ENCODE measurements at regions not wholly inside any gene's neighbourhood (a gene's known extent, or its start where the extent isn't known, plus 50 kb on each side); places are given as distances from the start of the nearest gene placed in this dataset.

DNA sequence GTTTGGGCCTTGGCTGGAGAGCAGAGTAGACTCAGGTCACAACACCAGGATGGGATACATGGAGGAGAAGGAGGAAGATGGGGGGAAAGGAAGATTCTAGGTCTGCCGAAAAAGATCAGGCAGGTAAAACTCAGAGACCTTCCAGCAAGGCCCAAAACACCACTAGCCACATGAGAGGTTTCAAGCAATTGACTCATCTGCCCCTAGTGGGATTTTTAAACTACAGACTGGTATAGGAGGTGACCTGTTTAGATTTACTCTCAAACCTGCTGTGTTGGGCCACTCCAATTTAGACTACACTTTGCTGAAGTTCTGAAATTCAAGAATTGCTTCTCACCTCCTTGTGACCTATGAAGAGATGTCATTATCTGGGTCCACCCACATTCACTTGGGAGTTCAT is 236.9 kb upstream of the SASH1 start:
- H3K9ac ChIP-seq (ENCODE audit: low read depth, low read length): no peak overlapping the region
- no peak overlapping the region for H2BK5ac ChIP-seq (ENCODE audit: low read depth, low read length, poor library complexity, severe bottlenecking)
- no TSS peak for BruUV-seq (replicated peaks)
- no peaks in the 10 kb centered on the region for H3K36me3 ChIP-seq (ENCODE audit: control insufficient read depth, insufficient read depth, low read length)
- no peaks in the 10 kb centered on the region for H3K27me3 ChIP-seq (ENCODE audit: control insufficient read depth, insufficient read depth, low read length)
- no peak overlapping the region for H2BK120ac ChIP-seq (ENCODE audit: low read depth, low read length)
- dilution Hi-C loops (cut with HindIII; ENCODE audit: low sequenced_read_pairs, unreplicated experiment) (no loop called here), intact Hi-C loops (cut with micrococcal nuclease) (no loop called here), in situ Hi-C loops (cut with MboI; ENCODE audit: low sequenced_read_pairs) (no loop called here)
- no peak overlapping the region for H3K56ac ChIP-seq (ENCODE audit: extremely low read depth, insufficient read depth, low read length)
- no peaks in the 10 kb centered on the region for H3K9me3 ChIP-seq (ENCODE audit: control insufficient read depth, insufficient read depth, low read length)
- no peak overlapping the region for H3K4ac ChIP-seq (ENCODE audit: low read depth, low read length)
- no peak overlapping the region for H3K23ac ChIP-seq (ENCODE audit: low read depth, low read length)
- no peak overlapping the region for H2AK9ac ChIP-seq (replicated peaks; ENCODE audit: low read depth, low read length, poor library complexity)
- no peak overlapping the region for H2AK5ac ChIP-seq (ENCODE audit: low read depth, low read length)
- H2BK20ac ChIP-seq (ENCODE audit: low read depth, low read length): no peak overlapping the region
- no peak overlapping the region for H3K4me2 ChIP-seq (ENCODE audit: low read depth, low read length)
- no peak overlapping the region for H2BK15ac ChIP-seq (ENCODE audit: low read depth, low read length)
- no CpG with 5 or more reads among the region's 1 CpG for WGBS, 2 experiments (ENCODE audit: extremely low coverage in 2 of 2, insufficient read length in 1 of 2)
- no peak overlapping the region for H4K5ac ChIP-seq (ENCODE audit: low read depth, low read length)
- no peaks in the 10 kb centered on the region for H3K79me1 ChIP-seq (ENCODE audit: low read depth in 1 of 2, low read length in 2 of 2)
- no peak overlapping the region for H4K8ac ChIP-seq (ENCODE audit: low read depth in 2 of 2, low read length in 2 of 2)
- no peaks in the 10 kb centered on the region for H3K4me1 ChIP-seq (ENCODE audit: control insufficient read depth, insufficient read depth, low read length)
- no peak overlapping the region for H4K91ac ChIP-seq (ENCODE audit: insufficient read depth, low read depth, low read length)
- POLR2A ChIA-PET (ENCODE audit: unreplicated experiment): no interaction called here
- no peak overlapping the region for H3K4me3 ChIP-seq (ENCODE audit: insufficient read depth, low read depth, low read length)
- no peak overlapping the region for H2AFZ ChIP-seq (replicated peaks; ENCODE audit: low read length, poor library complexity)
- CTCF ChIA-PET: no interaction called here
- H4K20me1 ChIP-seq (ENCODE audit: insufficient read depth, low read length): no peaks in the 10 kb centered on the region
- H3K18ac ChIP-seq (ENCODE audit: low read depth, low read length): no peak overlapping the region
- no peak overlapping the region for H3K14ac ChIP-seq (replicated peaks; ENCODE audit: low read depth, low read length)
- no peak overlapping the region for H3K27ac ChIP-seq (ENCODE audit: insufficient read depth, low read length)
- TF ChIP-seq MAZ (IDR thresholded peaks at IDR 0.05; ENCODE audit: borderline replicate concordance, low read depth, low read length): no peak
- TF ChIP-seq CEBPB (IDR thresholded peaks at IDR 0.05; ENCODE audit: low read depth, low read length): no peak
- no peak for TF ChIP-seq FOS (IDR thresholded peaks at IDR 0.05; ENCODE audit: low read depth, low read length)
- TF ChIP-seq BHLHE40 (IDR thresholded peaks at IDR 0.05; ENCODE audit: low read depth, low read length): no peak
- TF ChIP-seq, protein P1, sequence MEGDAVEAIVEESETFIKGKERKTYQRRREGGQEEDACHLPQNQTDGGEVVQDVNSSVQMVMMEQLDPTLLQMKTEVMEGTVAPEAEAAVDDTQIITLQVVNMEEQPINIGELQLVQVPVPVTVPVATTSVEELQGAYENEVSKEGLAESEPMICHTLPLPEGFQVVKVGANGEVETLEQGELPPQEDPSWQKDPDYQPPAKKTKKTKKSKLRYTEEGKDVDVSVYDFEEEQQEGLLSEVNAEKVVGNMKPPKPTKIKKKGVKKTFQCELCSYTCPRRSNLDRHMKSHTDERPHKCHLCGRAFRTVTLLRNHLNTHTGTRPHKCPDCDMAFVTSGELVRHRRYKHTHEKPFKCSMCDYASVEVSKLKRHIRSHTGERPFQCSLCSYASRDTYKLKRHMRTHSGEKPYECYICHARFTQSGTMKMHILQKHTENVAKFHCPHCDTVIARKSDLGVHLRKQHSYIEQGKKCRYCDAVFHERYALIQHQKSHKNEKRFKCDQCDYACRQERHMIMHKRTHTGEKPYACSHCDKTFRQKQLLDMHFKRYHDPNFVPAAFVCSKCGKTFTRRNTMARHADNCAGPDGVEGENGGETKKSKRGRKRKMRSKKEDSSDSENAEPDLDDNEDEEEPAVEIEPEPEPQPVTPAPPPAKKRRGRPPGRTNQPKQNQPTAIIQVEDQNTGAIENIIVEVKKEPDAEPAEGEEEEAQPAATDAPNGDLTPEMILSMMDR (conservative IDR thresholded peaks at IDR 0.05; ENCODE audit: low read depth, low read length): no peak
- TF ChIP-seq, protein P2, sequence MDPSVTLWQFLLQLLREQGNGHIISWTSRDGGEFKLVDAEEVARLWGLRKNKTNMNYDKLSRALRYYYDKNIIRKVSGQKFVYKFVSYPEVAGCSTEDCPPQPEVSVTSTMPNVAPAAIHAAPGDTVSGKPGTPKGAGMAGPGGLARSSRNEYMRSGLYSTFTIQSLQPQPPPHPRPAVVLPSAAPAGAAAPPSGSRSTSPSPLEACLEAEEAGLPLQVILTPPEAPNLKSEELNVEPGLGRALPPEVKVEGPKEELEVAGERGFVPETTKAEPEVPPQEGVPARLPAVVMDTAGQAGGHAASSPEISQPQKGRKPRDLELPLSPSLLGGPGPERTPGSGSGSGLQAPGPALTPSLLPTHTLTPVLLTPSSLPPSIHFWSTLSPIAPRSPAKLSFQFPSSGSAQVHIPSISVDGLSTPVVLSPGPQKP (IDR thresholded peaks at IDR 0.05; ENCODE audit: borderline replicate concordance, low read depth, low read length): no peak
- TF ChIP-seq RAD21 (IDR thresholded peaks at IDR 0.05; ENCODE audit: low read length): no peak
- no peak for TF ChIP-seq NFE2L2 (IDR thresholded peaks at IDR 0.05; ENCODE audit: low read depth, low read length)
- no peak for TF ChIP-seq RCOR1 (IDR thresholded peaks at IDR 0.05; ENCODE audit: insufficient replicate concordance, low read length)
- TF ChIP-seq SMC3 (IDR thresholded peaks at IDR 0.05; ENCODE audit: low read depth, low read length): no peak
- TF ChIP-seq MAFK (IDR thresholded peaks at IDR 0.05; ENCODE audit: low read depth, low read length): no peak
- TF ChIP-seq, protein P3, sequence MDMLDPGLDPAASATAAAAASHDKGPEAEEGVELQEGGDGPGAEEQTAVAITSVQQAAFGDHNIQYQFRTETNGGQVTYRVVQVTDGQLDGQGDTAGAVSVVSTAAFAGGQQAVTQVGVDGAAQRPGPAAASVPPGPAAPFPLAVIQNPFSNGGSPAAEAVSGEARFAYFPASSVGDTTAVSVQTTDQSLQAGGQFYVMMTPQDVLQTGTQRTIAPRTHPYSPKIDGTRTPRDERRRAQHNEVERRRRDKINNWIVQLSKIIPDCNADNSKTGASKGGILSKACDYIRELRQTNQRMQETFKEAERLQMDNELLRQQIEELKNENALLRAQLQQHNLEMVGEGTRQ (IDR thresholded peaks at IDR 0.05; ENCODE audit: low read depth, low read length): no peak
- H3K9me1 ChIP-seq (ENCODE audit: insufficient read depth, low read length): 0 out of 2 replicates have a peak, but pooled peaks cover 3% of the 10 kb centered on the region
- DNase-seq (no peak), ATAC-seq (ENCODE audit: low read depth) (no peak)

Measured in IMR-90 (cell line).